K562 (cell line): ENCODE measurements at regions not wholly inside any gene's neighbourhood (a gene's known extent, or its start where the extent isn't known, plus 50 kb on each side); places are given as distances from the start of the nearest gene placed in this dataset.

Experiments
- ATAC-seq: fragments of 200-7000 bp; cut with Tn5 transposase; 3 replicates; pipeline ENCODE4 v1.9.1; 2020; ENCODE audit warnings: moderate library complexity
- BruUV-seq: library from RNA; stranded (reverse); fragments of 400-500 nt; replicated peaks from 2 replicates; lab custom pipeline; 2021; lab: Mats Ljungman, UMichigan
- CTCF ChIA-PET: fragments of 300-600 bp; formaldehyde crosslinking; extraction: SDS; loops from one replicate; lab custom pipeline; 2021; ENCODE audit warnings: low intra/inter-chr PET ratio; lab: Yijun Ruan, JAX
- POLR2A ChIA-PET: fragments of 300-600, 350-650 bp; sonication (Branson Sonifier 250); formaldehyde crosslinking; extraction: SDS; loops from one replicate; lab custom pipeline; 2021; ENCODE audit warnings: antibody characterized with exemption, inconsistent platforms; lab: Yijun Ruan, JAX
- DNase-seq, 4 experiments: peaks; one replicate each; pipeline versions ENCODE4 v3.0.0 to v3.0.0-alpha.2; 2011 to 2018; ENCODE audit warnings: low spot score in 3 of 4, mixed read lengths in 3 of 4; ENCODE audit errors: extremely low read depth in 1 of 4
- FAIRE-seq: peaks from 2 replicates; lab custom pipeline; 2011; peaks lifted over from hg19 to GRCh38; lab: Jason Lieb, UNC
- H2AFZ ChIP-seq: 2 replicates; pipeline ENCODE4 v1.6.0; 2011; ENCODE audit warnings: low read depth, low read length, control low read depth, inconsistent platforms
- H3K27ac ChIP-seq: fragments of 200-600 bp; 3 replicates; pipeline ENCODE4 v1.8.0; 2011; ENCODE audit warnings: low read depth, mild to moderate bottlenecking, control low read depth, inconsistent platforms, low read length, moderate library complexity, mixed read lengths; ENCODE audit errors: extremely low read depth
- H3K27me3 ChIP-seq, 2 experiments: fragments of 300-600 bp in 1 of 2; 2 replicates in 1 of 2; 3 replicates in 1 of 2; pipeline versions ENCODE4 v1.6.0 to v1.8.0; 2011; ENCODE audit warnings: inconsistent platforms in 2 of 2, low read length in 2 of 2, mild to moderate bottlenecking in 1 of 2, mixed read lengths in 1 of 2, moderate library complexity in 1 of 2; ENCODE audit not compliant: control insufficient read depth in 2 of 2, insufficient read depth in 2 of 2
- H3K36me3 ChIP-seq: fragments of 300-600 bp; 3 replicates; pipeline ENCODE4 v1.8.0; 2011; ENCODE audit warnings: mild to moderate bottlenecking, low read length, inconsistent platforms; ENCODE audit not compliant: control insufficient read depth, insufficient read depth
- H3K4me1 ChIP-seq, 2 experiments: fragments of 200-600 bp in 1 of 2; replicated peaks in 1 of 2; 2 replicates in 1 of 2; 3 replicates in 1 of 2; pipeline versions ENCODE4 v1.5.1 to v1.8.0; 2011; ENCODE audit warnings: inconsistent platforms in 2 of 2, low read length in 2 of 2, mild to moderate bottlenecking in 1 of 2, mixed read lengths in 1 of 2, moderate library complexity in 1 of 2; ENCODE audit not compliant: control insufficient read depth in 2 of 2, insufficient read depth in 2 of 2
- H3K4me2 ChIP-seq: 2 replicates; pipeline ENCODE4 v1.6.1; 2011; ENCODE audit warnings: low read length, control low read depth, inconsistent platforms, mixed read lengths; ENCODE audit not compliant: insufficient read depth
- H3K4me3 ChIP-seq: fragments of 200-600 bp; sonication (generic), shearing (Covaris generic); 2 replicates; pipeline ENCODE4 v1.5.1; 2016; ENCODE audit warnings: control low read depth, inconsistent platforms
- H3K79me2 ChIP-seq: fragments of 200-600 bp; 3 replicates; pipeline ENCODE4 v1.8.0; 2011; ENCODE audit warnings: low read length, inconsistent platforms; ENCODE audit not compliant: control insufficient read depth, insufficient read depth
- H3K9ac ChIP-seq, 2 experiments: 2 replicates each; pipeline versions ENCODE4 v1.6.0 to v1.6.1; 2011; ENCODE audit warnings: low read depth in 2 of 2, low read length in 2 of 2, control low read depth in 1 of 2, inconsistent platforms in 1 of 2, mild to moderate bottlenecking in 1 of 2, mixed read lengths in 1 of 2; ENCODE audit not compliant: insufficient read depth in 1 of 2
- H3K9me1 ChIP-seq: one replicate; pipeline ENCODE4 v1.6.0; 2011; ENCODE audit warnings: inconsistent platforms, mild to moderate bottlenecking, low read length, moderate library complexity; ENCODE audit not compliant: control insufficient read depth, insufficient read depth
- H3K9me3 ChIP-seq: replicated peaks from 2 replicates; pipeline ENCODE4 v1.5.1; 2011; ENCODE audit warnings: low read depth, low read length, inconsistent platforms; ENCODE audit not compliant: control insufficient read depth, insufficient read depth
- H4K20me1 ChIP-seq: replicated peaks from 2 replicates; pipeline ENCODE4 v1.6.1; 2011; ENCODE audit warnings: low read length, inconsistent platforms, mixed read lengths; ENCODE audit not compliant: control insufficient read depth, insufficient read depth
- ARHGAP35 ChIP-seq: fragments of 450-650 bp; IDR thresholded peaks from 2 replicates; pipeline ENCODE4 v1.6.1; 2018; ENCODE audit not compliant: partially characterized antibody
- CREB1 ChIP-seq, 2 experiments: sonication (generic) in 1 of 2; formaldehyde crosslinking in 1 of 2; IDR thresholded peaks; 2 replicates each; pipeline versions ENCODE4 v1.6.1 to v1.8.0; 2012 to 2022; ENCODE audit warnings: inconsistent platforms in 1 of 2, mild to moderate bottlenecking in 1 of 2, missing genetic modification reagents in 1 of 2, moderate library complexity in 1 of 2
- ETV5 ChIP-seq: sonication (generic); formaldehyde crosslinking; IDR thresholded peaks from 2 replicates; pipeline ENCODE4 v1.4.0; 2020; ENCODE audit warnings: low read depth, mild to moderate bottlenecking, missing genetic modification reagents
- KLF1 ChIP-seq: fragments of 450-650 bp; IDR thresholded peaks from 2 replicates; pipeline ENCODE4 v1.6.1; 2016; ENCODE audit warnings: missing genetic modification characterization, missing compliant biosample characterization
- MCM7 ChIP-seq, 2 experiments: fragments of 450-650 bp; IDR thresholded peaks; 2 replicates each; pipeline ENCODE4 v1.6.1; 2016 to 2018
- SOX6 ChIP-seq: fragments of 450-650 bp; IDR thresholded peaks from 2 replicates; pipeline ENCODE4 v1.6.1; 2014; ENCODE audit warnings: mild to moderate bottlenecking
- ZNF311 ChIP-seq: fragments of 250-450 bp; sonication (Bioruptor Pico); IDR thresholded peaks from 2 replicates; pipeline ENCODE4 v1.4.0; 2020; ENCODE audit warnings: mild to moderate bottlenecking, moderate library complexity
- WGBS: fragments of 100-300 bp; shearing (Covaris generic); methylation state at CpG from one replicate; pipeline ENCODE4 v1.1.6; 2016; ENCODE audit warnings: low coverage, mixed read lengths; ENCODE audit not compliant: insufficient coverage; ENCODE audit errors: missing lambda C conversion rate; 5-methylcytosine and 5-hydroxymethylcytosine counted together
- in situ Hi-C: fragments of 300-500 bp; cut with MboI; formaldehyde crosslinking; loops from 4 replicates; pipeline ENCODE4 v1.15.0; 2018; ENCODE audit warnings: inconsistent platforms, mixed read lengths
- intact Hi-C: fragments of 100-400 bp; cut with micrococcal nuclease; formaldehyde crosslinking; loops from 2 replicates; pipeline ENCODE4 v1.14.2; 2022
- TF ChIP-seq, protein P1 (sequence below): sonication (generic); IDR thresholded peaks from 2 replicates; pipeline ENCODE4 v1.6.1; 2016
- TF ChIP-seq, protein P2 (sequence below): sonication (generic); formaldehyde crosslinking; IDR thresholded peaks from 2 replicates; pipeline ENCODE4 v1.8.0; 2023; ENCODE audit warnings: missing genetic modification reagents, mild to moderate bottlenecking, borderline replicate concordance

DNA sequence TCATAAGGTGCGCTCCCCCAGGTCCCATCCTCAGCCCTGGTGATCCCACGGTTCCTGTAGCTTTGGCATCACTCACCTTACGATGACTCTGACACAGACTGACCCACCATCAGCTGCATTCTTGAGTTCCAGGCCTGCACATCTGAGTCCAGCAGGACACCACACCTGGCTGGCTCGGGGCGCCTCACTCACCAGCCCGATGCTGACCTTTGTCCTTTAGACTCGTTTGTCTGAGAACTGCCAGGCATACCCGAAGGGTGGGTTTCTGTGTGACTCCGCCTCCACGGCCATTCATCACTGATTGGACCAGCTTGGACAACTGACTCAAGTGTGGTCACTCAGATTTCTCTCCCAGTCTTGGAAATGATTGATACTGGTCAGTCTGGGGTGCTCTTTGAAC is 129.4 kb upstream of the CSF3R start:
- Histone ChIP-seq H3K27me3 (peaks cover 3 to 14% of the 10 kb centered on the region in 2 experiments; a peak in 3 of 5 replicates), H3K36me3 (no peaks in the 10 kb centered on the region), H3K4me2 (no peak overlapping the region), H2AFZ (no peak overlapping the region), H3K9me3 (no peaks in the 10 kb centered on the region), H4K20me1 (peaks cover 7% of the 10 kb centered on the region), H3K9me1 (no peaks in the 10 kb centered on the region), H3K4me1 (no peaks in the 10 kb centered on the region), H3K79me2 (no peaks in the 10 kb centered on the region), H3K4me3 (no peak overlapping the region), H3K27ac (no peak overlapping the region), H3K9ac (no peak overlapping the region)
- no peak for TF ChIP-seq ARHGAP35
- TF ChIP-seq KLF1 (tag), result no peak
- no peak for TF ChIP-seq ZNF311 (CRISPR knock-in tag)
- no peak for TF ChIP-seq MCM7 (IDR thresholded peaks at IDR 0.05)
- TF ChIP-seq, protein P1, sequence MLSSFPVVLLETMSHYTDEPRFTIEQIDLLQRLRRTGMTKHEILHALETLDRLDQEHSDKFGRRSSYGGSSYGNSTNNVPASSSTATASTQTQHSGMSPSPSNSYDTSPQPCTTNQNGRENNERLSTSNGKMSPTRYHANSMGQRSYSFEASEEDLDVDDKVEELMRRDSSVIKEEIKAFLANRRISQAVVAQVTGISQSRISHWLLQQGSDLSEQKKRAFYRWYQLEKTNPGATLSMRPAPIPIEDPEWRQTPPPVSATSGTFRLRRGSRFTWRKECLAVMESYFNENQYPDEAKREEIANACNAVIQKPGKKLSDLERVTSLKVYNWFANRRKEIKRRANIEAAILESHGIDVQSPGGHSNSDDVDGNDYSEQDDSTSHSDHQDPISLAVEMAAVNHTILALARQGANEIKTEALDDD, result no peak
- TF ChIP-seq, protein P2, sequence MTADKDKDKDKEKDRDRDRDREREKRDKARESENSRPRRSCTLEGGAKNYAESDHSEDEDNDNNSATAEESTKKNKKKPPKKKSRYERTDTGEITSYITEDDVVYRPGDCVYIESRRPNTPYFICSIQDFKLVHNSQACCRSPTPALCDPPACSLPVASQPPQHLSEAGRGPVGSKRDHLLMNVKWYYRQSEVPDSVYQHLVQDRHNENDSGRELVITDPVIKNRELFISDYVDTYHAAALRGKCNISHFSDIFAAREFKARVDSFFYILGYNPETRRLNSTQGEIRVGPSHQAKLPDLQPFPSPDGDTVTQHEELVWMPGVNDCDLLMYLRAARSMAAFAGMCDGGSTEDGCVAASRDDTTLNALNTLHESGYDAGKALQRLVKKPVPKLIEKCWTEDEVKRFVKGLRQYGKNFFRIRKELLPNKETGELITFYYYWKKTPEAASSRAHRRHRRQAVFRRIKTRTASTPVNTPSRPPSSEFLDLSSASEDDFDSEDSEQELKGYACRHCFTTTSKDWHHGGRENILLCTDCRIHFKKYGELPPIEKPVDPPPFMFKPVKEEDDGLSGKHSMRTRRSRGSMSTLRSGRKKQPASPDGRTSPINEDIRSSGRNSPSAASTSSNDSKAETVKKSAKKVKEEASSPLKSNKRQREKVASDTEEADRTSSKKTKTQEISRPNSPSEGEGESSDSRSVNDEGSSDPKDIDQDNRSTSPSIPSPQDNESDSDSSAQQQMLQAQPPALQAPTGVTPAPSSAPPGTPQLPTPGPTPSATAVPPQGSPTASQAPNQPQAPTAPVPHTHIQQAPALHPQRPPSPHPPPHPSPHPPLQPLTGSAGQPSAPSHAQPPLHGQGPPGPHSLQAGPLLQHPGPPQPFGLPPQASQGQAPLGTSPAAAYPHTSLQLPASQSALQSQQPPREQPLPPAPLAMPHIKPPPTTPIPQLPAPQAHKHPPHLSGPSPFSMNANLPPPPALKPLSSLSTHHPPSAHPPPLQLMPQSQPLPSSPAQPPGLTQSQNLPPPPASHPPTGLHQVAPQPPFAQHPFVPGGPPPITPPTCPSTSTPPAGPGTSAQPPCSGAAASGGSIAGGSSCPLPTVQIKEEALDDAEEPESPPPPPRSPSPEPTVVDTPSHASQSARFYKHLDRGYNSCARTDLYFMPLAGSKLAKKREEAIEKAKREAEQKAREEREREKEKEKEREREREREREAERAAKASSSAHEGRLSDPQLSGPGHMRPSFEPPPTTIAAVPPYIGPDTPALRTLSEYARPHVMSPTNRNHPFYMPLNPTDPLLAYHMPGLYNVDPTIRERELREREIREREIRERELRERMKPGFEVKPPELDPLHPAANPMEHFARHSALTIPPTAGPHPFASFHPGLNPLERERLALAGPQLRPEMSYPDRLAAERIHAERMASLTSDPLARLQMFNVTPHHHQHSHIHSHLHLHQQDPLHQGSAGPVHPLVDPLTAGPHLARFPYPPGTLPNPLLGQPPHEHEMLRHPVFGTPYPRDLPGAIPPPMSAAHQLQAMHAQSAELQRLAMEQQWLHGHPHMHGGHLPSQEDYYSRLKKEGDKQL (CRISPR knock-in tag), result no peak
- no peak for TF ChIP-seq CREB1 (IDR thresholded peaks at IDR 0.05)
- TF ChIP-seq CREB1 (CRISPR knock-in tag; IDR thresholded peaks at IDR 0.05), result no peak
- TF ChIP-seq ETV5 (CRISPR knock-in tag), result no peak
- TF ChIP-seq SOX6, result no peak
- in situ Hi-C loops, result no loop called here
- WGBS, result 1% methylated on average over 10 of the region's 10 CpGs
- DNase-seq (no peak), FAIRE-seq (no peak), ATAC-seq (no peak)
- intact Hi-C loops, result no loop called here
- BruUV-seq, result no TSS peak
- ChIA-PET CTCF (no interaction called here), POLR2A (no interaction called here)
